Activated CD4-positive, alpha-beta memory T cell treated with anti-CD3 and anti-CD28 coated beads for 36 hours (primary cell): ENCODE measurements at regions not wholly inside any gene's neighbourhood (a gene's known extent, or its start where the extent isn't known, plus 50 kb on each side); places are given as distances from the start of the nearest gene placed in this dataset.

Source experiments
- CTCF ChIA-PET: fragments of 350-600 bp; sonication (Branson Sonifier 250); formaldehyde crosslinking; loops from one replicate; lab custom pipeline; 2021; ENCODE audit warnings: antibody characterized with exemption, inconsistent platforms; lab: Charles Lee
- POLR2A ChIA-PET: fragments of 350-600 bp; sonication (Branson Sonifier 250); formaldehyde crosslinking; loops from one replicate; lab custom pipeline; 2021; ENCODE audit warnings: antibody characterized with exemption; lab: Charles Lee
- DNase-seq: peaks from one replicate; pipeline ENCODE4 v3.0.0-alpha.2; 2020
- H3K27ac Mint-ChIP-seq: one replicate; pipeline ENCODE4 v1.8.0; 2021; ENCODE audit warnings: mixed read lengths
- H3K27me3 Mint-ChIP-seq: one replicate; pipeline ENCODE4 v1.8.0; 2021; ENCODE audit warnings: mixed read lengths
- H3K36me3 Mint-ChIP-seq: one replicate; pipeline ENCODE4 v1.8.0; 2021; ENCODE audit warnings: mixed read lengths
- H3K4me1 Mint-ChIP-seq: one replicate; pipeline ENCODE4 v1.8.0; 2021; ENCODE audit warnings: low read depth, mixed read lengths
- H3K4me3 Mint-ChIP-seq: one replicate; pipeline ENCODE4 v1.8.0; 2021; ENCODE audit warnings: mild to moderate bottlenecking, mixed read lengths
- H3K9me3 Mint-ChIP-seq: one replicate; pipeline ENCODE4 v1.8.0; 2021; ENCODE audit warnings: mixed read lengths
- intact Hi-C: fragments of 100-400 bp; cut with micrococcal nuclease; formaldehyde crosslinking; loops from one replicate; pipeline ENCODE4 v1.15.1; 2023

GRCh38 chr6:63371104-63371715, 51.4 kb upstream of the LGSN start:
- Mint-ChIP-seq H3K27ac (no peak overlapping the region), H3K36me3 (no peaks in the 10 kb centered on the region), H3K4me3 (no peak overlapping the region), H3K9me3 (peaks cover 2% of the 10 kb centered on the region), H3K27me3 (peaks cover 3% of the 10 kb centered on the region), H3K4me1 (no peaks in the 10 kb centered on the region)
- no peak for DNase-seq
- POLR2A ChIA-PET = no interaction called here
- CTCF ChIA-PET = no interaction called here
- intact Hi-C loops = no loop called here

GRCh38 chr6:63372951-63373533, 53.3 kb upstream of the LGSN start:
- no peak overlapping the region for H3K27ac Mint-ChIP-seq
- ChIA-PET POLR2A (no interaction called here), CTCF (no interaction called here)
- no peaks in the 10 kb centered on the region for H3K36me3 Mint-ChIP-seq
- intact Hi-C loops = no loop called here
- peaks cover 3% of the 10 kb centered on the region for H3K27me3 Mint-ChIP-seq
- DNase-seq = no peak
- no peaks in the 10 kb centered on the region for H3K4me1 Mint-ChIP-seq
- no peaks in the 10 kb centered on the region for H3K9me3 Mint-ChIP-seq
- H3K4me3 Mint-ChIP-seq = no peak overlapping the region

GRCh38 chr6:63389191-63389844, 69.5 kb upstream of the LGSN start:
- no peak overlapping the region for H3K4me3 Mint-ChIP-seq
- intact Hi-C loops = no loop called here
- no peaks in the 10 kb centered on the region for H3K27me3 Mint-ChIP-seq
- H3K27ac Mint-ChIP-seq = no peak overlapping the region
- POLR2A ChIA-PET = no interaction called here
- CTCF ChIA-PET = no interaction called here
- no peaks in the 10 kb centered on the region for H3K36me3 Mint-ChIP-seq
- no peaks in the 10 kb centered on the region for H3K4me1 Mint-ChIP-seq
- no peaks in the 10 kb centered on the region for H3K9me3 Mint-ChIP-seq
- DNase-seq = no peak

- Mint-ChIP-seq H3K4me1 (no peaks in the 10 kb centered on the region), H3K27me3 (no peaks in the 10 kb centered on the region), H3K4me3 (no peak overlapping the region), H3K9me3 (no peaks in the 10 kb centered on the region), H3K36me3 (no peaks in the 10 kb centered on the region), H3K27ac (no peak overlapping the region)
- no peak for DNase-seq
- CTCF ChIA-PET = interaction anchor here (0.6 kb wide), 1 partner anchor 1116 kb away, joined by 3 read pairs; no protein-coding TSS in a partner anchor
- POLR2A ChIA-PET = no interaction called here
- intact Hi-C loops = no loop called here
Observed at GRCh38 chr6:63391203-63391970, 71.6 kb upstream of the LGSN start.

- Mint-ChIP-seq H3K9me3 (no peaks in the 10 kb centered on the region), H3K36me3 (no peaks in the 10 kb centered on the region), H3K4me1 (no peaks in the 10 kb centered on the region)
Observed at GRCh38 chr6:63392092-63392724, 72.4 kb upstream of the LGSN start.

GRCh38 chr6:63394656-63395308, 75.0 kb upstream of the LGSN start:
- ChIA-PET POLR2A (no interaction called here), CTCF (interaction anchor here (0.6 kb wide), 1 partner anchor 29 kb away, joined by 3 read pairs; no protein-coding TSS in a partner anchor)
- intact Hi-C loops = no loop called here
- no peaks in the 10 kb centered on the region for H3K4me1 Mint-ChIP-seq
- no peaks in the 10 kb centered on the region for H3K36me3 Mint-ChIP-seq
- no peak overlapping the region for H3K4me3 Mint-ChIP-seq
- no peak overlapping the region for H3K27ac Mint-ChIP-seq
- no peak for DNase-seq
- H3K9me3 Mint-ChIP-seq = no peaks in the 10 kb centered on the region
- no peaks in the 10 kb centered on the region for H3K27me3 Mint-ChIP-seq

More at GRCh38 chr6:63392092-63392724, 72.4 kb upstream of the LGSN start:
- no peak for DNase-seq
- CTCF ChIA-PET = no interaction called here
- no peaks in the 10 kb centered on the region for H3K27me3 Mint-ChIP-seq
- intact Hi-C loops = no loop called here
- H3K4me3 Mint-ChIP-seq = no peak overlapping the region
- no peak overlapping the region for H3K27ac Mint-ChIP-seq
- POLR2A ChIA-PET = no interaction called here

GRCh38 chr6:63395381-63395780, 75.6 kb upstream of the LGSN start:
- no peaks in the 10 kb centered on the region for H3K9me3 Mint-ChIP-seq

GRCh38 chr6:63403725-63404124, 83.9 kb upstream of the LGSN start:
- POLR2A ChIA-PET = no interaction called here
- H3K36me3 Mint-ChIP-seq = no peaks in the 10 kb centered on the region
- DNase-seq = no peak
- no peaks in the 10 kb centered on the region for H3K27me3 Mint-ChIP-seq
- H3K4me3 Mint-ChIP-seq = no peak overlapping the region
- intact Hi-C loops = no loop called here
- H3K4me1 Mint-ChIP-seq = no peaks in the 10 kb centered on the region
- CTCF ChIA-PET = no interaction called here
- no peak overlapping the region for H3K27ac Mint-ChIP-seq
- H3K9me3 Mint-ChIP-seq = no peaks in the 10 kb centered on the region

More at GRCh38 chr6:63395381-63395780, 75.6 kb upstream of the LGSN start:
- Mint-ChIP-seq H3K4me1 (no peaks in the 10 kb centered on the region), H3K36me3 (no peaks in the 10 kb centered on the region), H3K27me3 (no peaks in the 10 kb centered on the region), H3K27ac (no peak overlapping the region), H3K4me3 (no peak overlapping the region)
- intact Hi-C loops = no loop called here
- ChIA-PET CTCF (interaction anchor here (0.6 kb wide), 1 partner anchor 28 kb away, joined by 3 read pairs; no protein-coding TSS in a partner anchor), POLR2A (no interaction called here)
- DNase-seq = no peak

GRCh38 chr6:63410435-63411426, 90.9 kb upstream of the LGSN start:
- Mint-ChIP-seq H3K36me3 (no peaks in the 10 kb centered on the region), H3K27ac (no peak overlapping the region), H3K4me3 (no peak overlapping the region), H3K4me1 (no peaks in the 10 kb centered on the region), H3K27me3 (no peaks in the 10 kb centered on the region), H3K9me3 (no peaks in the 10 kb centered on the region)
- CTCF ChIA-PET = no interaction called here
- intact Hi-C loops = no loop called here
- POLR2A ChIA-PET = no interaction called here
- DNase-seq = no peak

GRCh38 chr6:63415286-63415685, 95.5 kb upstream of the LGSN start:
- Mint-ChIP-seq H3K4me1 (no peaks in the 10 kb centered on the region), H3K36me3 (no peaks in the 10 kb centered on the region), H3K27me3 (no peaks in the 10 kb centered on the region), H3K9me3 (peaks cover 2% of the 10 kb centered on the region), H3K27ac (no peak overlapping the region), H3K4me3 (no peak overlapping the region)
- intact Hi-C loops = no loop called here
- CTCF ChIA-PET = no interaction called here
- POLR2A ChIA-PET = no interaction called here
- DNase-seq = no peak

GRCh38 chr6:63418741-63419140, 99.0 kb upstream of the LGSN start:
- no peak for DNase-seq
- ChIA-PET CTCF (no interaction called here), POLR2A (no interaction called here)
- H3K27me3 Mint-ChIP-seq = no peaks in the 10 kb centered on the region
- H3K9me3 Mint-ChIP-seq = peaks cover 5% of the 10 kb centered on the region
- intact Hi-C loops = no loop called here
- no peaks in the 10 kb centered on the region for H3K4me1 Mint-ChIP-seq
- no peaks in the 10 kb centered on the region for H3K36me3 Mint-ChIP-seq
- no peak overlapping the region for H3K27ac Mint-ChIP-seq
- no peak overlapping the region for H3K4me3 Mint-ChIP-seq
